H1 (cell line): ENCODE measurements at regions not wholly inside any gene's neighbourhood (a gene's known extent, or its start where the extent isn't known, plus 50 kb on each side); places are given as distances from the start of the nearest gene placed in this dataset.

ENCODE experiments used
- CTCF ChIA-PET: fragments of 300-600 bp; sonication (Branson Sonifier 250); formaldehyde crosslinking; loops from one replicate; lab custom pipeline; 2021; ENCODE audit not compliant: partially characterized antibody; lab: Charles Lee
- POLR2A ChIA-PET: fragments of 300-600 bp; sonication (Branson Sonifier 250); formaldehyde crosslinking; loops from one replicate; lab custom pipeline; 2021; ENCODE audit warnings: inconsistent platforms; ENCODE audit not compliant: partially characterized antibody; lab: Charles Lee
- DNase-seq, 2 experiments: peaks; one replicate each; pipeline versions ENCODE4 v3.0.0 to v3.0.0-alpha.2; 2010 to 2022; ENCODE audit warnings: low spot score in 2 of 2, low read depth in 1 of 2, mixed read lengths in 1 of 2
- FAIRE-seq: peaks from 2 replicates; lab custom pipeline; 2011; peaks lifted over from hg19 to GRCh38; lab: Jason Lieb, UNC
- H2AFZ ChIP-seq: 2 replicates; pipeline ENCODE4 v1.8.1; 2012; ENCODE audit warnings: low read length, inconsistent platforms
- H2AK5ac ChIP-seq: 2 replicates; pipeline ENCODE4 v1.6.1; 2013; ENCODE audit warnings: low read depth, low read length
- H2BK120ac ChIP-seq: replicated peaks from 2 replicates; pipeline ENCODE3; 2013; ENCODE audit warnings: low read depth, low read length, inconsistent platforms
- H2BK12ac ChIP-seq: 2 replicates; pipeline ENCODE4 v1.6.1; 2013; ENCODE audit warnings: low read depth, low read length
- H2BK15ac ChIP-seq: 2 replicates; pipeline ENCODE4 v1.6.1; 2013; ENCODE audit warnings: low read length
- H2BK20ac ChIP-seq: 2 replicates; pipeline ENCODE4 v1.6.1; 2013; ENCODE audit warnings: low read length
- H2BK5ac ChIP-seq: 2 replicates; pipeline ENCODE4 v1.6.1; 2013; ENCODE audit warnings: low read depth, low read length
- H3K14ac ChIP-seq: 2 replicates; pipeline ENCODE4 v1.6.1; 2013; ENCODE audit warnings: inconsistent platforms; ENCODE audit not compliant: insufficient read length
- H3K18ac ChIP-seq: 2 replicates; pipeline ENCODE4 v1.6.1; 2013; ENCODE audit warnings: low read length; ENCODE audit errors: extremely low read depth
- H3K23ac ChIP-seq: 2 replicates; pipeline ENCODE4 v1.6.1; 2013; ENCODE audit warnings: inconsistent platforms; ENCODE audit not compliant: insufficient read length
- H3K23me2 ChIP-seq: 2 replicates; pipeline ENCODE4 v1.6.1; 2013; ENCODE audit warnings: low read depth, low read length
- H3K27ac ChIP-seq: 2 replicates; pipeline ENCODE4 v1.6.1; 2011; ENCODE audit warnings: low read depth, low read length, inconsistent platforms
- H3K27me3 ChIP-seq, 4 experiments: replicated peaks in 1 of 4; 1 replicate in 1 of 4; 2 replicates in 3 of 4; pipeline versions ENCODE4 v1.6.1 to v1.8.1; 2011 to 2013; ENCODE audit warnings: low read length in 3 of 4, mild to moderate bottlenecking in 3 of 4, inconsistent platforms in 2 of 4, mixed read lengths in 2 of 4, moderate library complexity in 1 of 4; ENCODE audit not compliant: control insufficient read depth in 3 of 4, insufficient read depth in 3 of 4; ENCODE audit errors: extremely low read depth in 1 of 4
- H3K36me3 ChIP-seq, 4 experiments: 2 replicates each; pipeline versions ENCODE4 v1.6.1 to v1.8.1; 2011 to 2013; ENCODE audit warnings: mild to moderate bottlenecking in 4 of 4, low read length in 3 of 4, moderate library complexity in 2 of 4, control low read depth in 1 of 4, inconsistent platforms in 1 of 4; ENCODE audit not compliant: insufficient read depth in 4 of 4, control insufficient read depth in 2 of 4
- H3K4ac ChIP-seq: replicated peaks from 2 replicates; pipeline ENCODE3; 2013; ENCODE audit warnings: low read length, low read depth, mixed read lengths, inconsistent platforms; ENCODE audit not compliant: insufficient read length
- H3K4me1 ChIP-seq, 4 experiments: replicated peaks in 1 of 4; 1 replicate in 1 of 4; 2 replicates in 3 of 4; pipeline versions ENCODE4 v1.6.1 to v1.8.1; 2011 to 2013; ENCODE audit warnings: low read length in 3 of 4, inconsistent platforms in 2 of 4, mixed read lengths in 1 of 4; ENCODE audit not compliant: insufficient read depth in 4 of 4, control insufficient read depth in 3 of 4
- H3K4me2 ChIP-seq, 2 experiments: 2 replicates each; pipeline versions ENCODE4 v1.6.1 to v1.8.1; 2011 to 2013; ENCODE audit warnings: low read depth in 2 of 2, low read length in 2 of 2, control low read depth in 1 of 2, inconsistent platforms in 1 of 2, mild to moderate bottlenecking in 1 of 2; ENCODE audit not compliant: insufficient read depth in 1 of 2
- H3K4me3 ChIP-seq, 4 experiments: fragments of 200-600, 300-600 bp in 1 of 4; sonication (generic), shearing (Covaris generic), sonication (Bioruptor Twin) in 1 of 4; 2 replicates each; pipeline versions ENCODE4 v1.5.1 to v1.8.1; 2011 to 2016; ENCODE audit warnings: low read length in 4 of 4, low read depth in 3 of 4, control low read depth in 2 of 4, inconsistent platforms in 2 of 4, mild to moderate bottlenecking in 2 of 4, mixed read lengths in 1 of 4, moderate library complexity in 1 of 4; ENCODE audit not compliant: insufficient read depth in 2 of 4; ENCODE audit errors: extremely low read depth in 1 of 4
- H3K56ac ChIP-seq: replicated peaks from 2 replicates; pipeline ENCODE3; 2013; ENCODE audit warnings: low read depth, mild to moderate bottlenecking, mixed read lengths, low read length, inconsistent platforms; ENCODE audit not compliant: insufficient read length
- H3K79me1 ChIP-seq: 2 replicates; pipeline ENCODE4 v1.6.1; 2013; ENCODE audit warnings: low read depth, low read length, control low read depth
- H3K79me2 ChIP-seq, 2 experiments: 2 replicates each; pipeline versions ENCODE4 v1.6.1 to v1.8.1; 2012 to 2013; ENCODE audit warnings: low read length in 2 of 2, mild to moderate bottlenecking in 2 of 2, inconsistent platforms in 1 of 2; ENCODE audit not compliant: insufficient read depth in 2 of 2, control insufficient read depth in 1 of 2
- H3K9ac ChIP-seq, 4 experiments: replicated peaks in 1 of 4; 1 replicate in 1 of 4; 2 replicates in 3 of 4; pipeline versions ENCODE4 v1.6.1 to v1.8.1; 2011 to 2013; ENCODE audit warnings: low read depth in 3 of 4, low read length in 3 of 4, control low read depth in 2 of 4, mild to moderate bottlenecking in 2 of 4, moderate library complexity in 2 of 4, inconsistent platforms in 1 of 4; ENCODE audit errors: extremely low read depth in 1 of 4
- H3K9me3 ChIP-seq, 2 experiments: 2 replicates each; pipeline versions ENCODE4 v1.6.1 to v1.8.1; 2012 to 2013; ENCODE audit warnings: mild to moderate bottlenecking in 2 of 2, moderate library complexity in 2 of 2, control low read depth in 1 of 2, inconsistent platforms in 1 of 2, low read depth in 1 of 2, low read length in 1 of 2, mixed read lengths in 1 of 2; ENCODE audit not compliant: insufficient read depth in 2 of 2
- H4K20me1 ChIP-seq, 2 experiments: replicated peaks in 1 of 2; 2 replicates each; pipeline versions ENCODE3 to v1.8.1; 2011 to 2013; ENCODE audit warnings: inconsistent platforms in 2 of 2, low read length in 2 of 2, mild to moderate bottlenecking in 1 of 2; ENCODE audit not compliant: insufficient read depth in 2 of 2, control insufficient read depth in 1 of 2
- H4K5ac ChIP-seq: 2 replicates; pipeline ENCODE4 v1.6.1; 2013; ENCODE audit warnings: low read length, low read depth, mixed read lengths, inconsistent platforms; ENCODE audit not compliant: insufficient read length
- H4K8ac ChIP-seq: 2 replicates; pipeline ENCODE4 v1.8.0; 2013; ENCODE audit warnings: mild to moderate bottlenecking, moderate library complexity, low read length, inconsistent platforms; ENCODE audit not compliant: insufficient read depth; ENCODE audit errors: extremely low read depth
- H4K91ac ChIP-seq: replicated peaks from 2 replicates; pipeline ENCODE3; 2013; ENCODE audit warnings: low read length, mixed read lengths, inconsistent platforms; ENCODE audit not compliant: insufficient read length
- CTBP2 ChIP-seq: IDR thresholded peaks from 2 replicates; pipeline ENCODE4 v1.7.0; 2011; ENCODE audit warnings: borderline replicate concordance, mild to moderate bottlenecking, moderate library complexity, mixed read lengths, low read length; ENCODE audit not compliant: insufficient read depth, insufficient read length
- EP300 ChIP-seq, 2 experiments: IDR thresholded peaks; 1 replicate in 1 of 2; 2 replicates in 1 of 2; pipeline ENCODE4 v1.6.1; 2011 to 2012; ENCODE audit warnings: low read depth in 2 of 2, low read length in 2 of 2, mild to moderate bottlenecking in 2 of 2, borderline replicate concordance in 1 of 2, inconsistent platforms in 1 of 2, moderate library complexity in 1 of 2
- SIN3A ChIP-seq, 2 experiments: IDR thresholded peaks in 1 of 2; conservative IDR thresholded peaks in 1 of 2; 2 replicates each; pipeline ENCODE4 v1.6.1; 2011 to 2012; ENCODE audit warnings: low read length in 2 of 2, improper control_type of control experiment in 1 of 2, low read depth in 1 of 2, mild to moderate bottlenecking in 1 of 2
- WGBS, 2 experiments: shearing (Covaris generic) in 1 of 2; methylation state at CpG; one replicate each; pipeline versions ENCODE4 v1.1.6 to v1.1.7; 2013 to 2015; ENCODE audit warnings: low lambda C conversion rate in 2 of 2, mixed read lengths in 2 of 2, inconsistent platforms in 1 of 2, low coverage in 1 of 2, missing lambda C conversion rate in 1 of 2; ENCODE audit not compliant: insufficient replicate concordance in 2 of 2, insufficient coverage in 1 of 2, insufficient read length in 1 of 2; ENCODE audit errors: extremely low coverage in 1 of 2, missing lambda C conversion rate in 1 of 2; 5-methylcytosine and 5-hydroxymethylcytosine counted together

- H3K4ac ChIP-seq: no peak overlapping the region
- H2BK12ac ChIP-seq: no peak overlapping the region
- no peak overlapping the region for H4K5ac ChIP-seq
- no peak overlapping the region for H2BK5ac ChIP-seq
- no peak overlapping the region for H2BK20ac ChIP-seq
- no peaks in the 10 kb centered on the region for H3K79me2 ChIP-seq
- no peaks in the 10 kb centered on the region for H3K9me3 ChIP-seq
- no peak overlapping the region for H2BK15ac ChIP-seq
- H3K9ac ChIP-seq: no peak overlapping the region
- H2AFZ ChIP-seq: no peak overlapping the region
- no peak overlapping the region for H3K56ac ChIP-seq
- no peak overlapping the region for H2AK5ac ChIP-seq
- H4K8ac ChIP-seq: no peak overlapping the region
- no peak overlapping the region for H4K91ac ChIP-seq
- H3K18ac ChIP-seq: no peak overlapping the region
- H3K36me3 ChIP-seq: no peaks in the 10 kb centered on the region
- no peak overlapping the region for H3K4me3 ChIP-seq
- no peaks in the 10 kb centered on the region for H3K23me2 ChIP-seq
- no peak overlapping the region for H3K23ac ChIP-seq
- no peak overlapping the region for H3K14ac ChIP-seq
- no peaks in the 10 kb centered on the region for H3K27me3 ChIP-seq
- DNase-seq: no peak
- H2BK120ac ChIP-seq: no peak overlapping the region
- H3K4me1 ChIP-seq: no peaks in the 10 kb centered on the region
- H3K4me2 ChIP-seq: no peak overlapping the region
- ChIA-PET POLR2A (no interaction called here), CTCF (interaction anchor here (1.6 to 3.7 kb wide), 2 partner anchors 11 to 12 kb away, joined by 3 to 14 read pairs; no protein-coding TSS in a partner anchor)
- TF ChIP-seq CTBP2 (no peak), EP300 (IDR thresholded peaks at IDR 0.05; ENCODE audit: borderline replicate concordance in 1 of 2, low read depth in 2 of 2, low read length in 2 of 2) (no peak), SIN3A (conservative IDR thresholded peaks at IDR 0.05 in 1 of 2, IDR thresholded peaks at IDR 0.05 in 1 of 2; ENCODE audit: low read depth in 1 of 2, low read length in 2 of 2) (no peak)
- no peaks in the 10 kb centered on the region for H4K20me1 ChIP-seq
- no peak overlapping the region for H3K27ac ChIP-seq
- WGBS, 2 experiments: 89% methylated on average over 3 of the region's 3 CpGs; no CpG with 5 or more reads in 1 of the 2 experiments
- H3K79me1 ChIP-seq: no peaks in the 10 kb centered on the region
- no peak for FAIRE-seq
These were observed 70.1 kb downstream of the NABP1 start for GRCh38 chr2:191748059-191748461.
